ENCODE measurements at regions not wholly inside any gene's neighbourhood (a gene's known extent, or its start where the extent isn't known, plus 50 kb on each side); places are given as distances from the start of the nearest gene placed in this dataset.

GRCh38 chr18:33983126-33983525, 241.6 kb downstream of the NOL4 start:
- Histone ChIP-seq H3K4me3 (ENCODE audit: control insufficient read depth in 1 of 7, extremely low read depth in 1 of 7, insufficient read depth in 4 of 7, low read depth in 2 of 7, low read length in 6 of 7) (no peak overlapping the region), H3K36me3 (ENCODE audit: control insufficient read depth in 4 of 4, insufficient read depth in 4 of 4, low read length in 3 of 4) (no peaks in the 10 kb centered on the region), H3K27ac (ENCODE audit: insufficient read depth in 1 of 2, low read depth in 1 of 2, low read length in 2 of 2, poor library complexity in 1 of 2, severe bottlenecking in 2 of 2) (no peak overlapping the region), H3K4me1 (ENCODE audit: control extremely low read depth in 1 of 4, control insufficient read depth in 4 of 4, insufficient read depth in 4 of 4, low read length in 3 of 4) (no peaks in the 10 kb centered on the region), H3K27me3 (replicated peaks in 2 of 5; ENCODE audit: control insufficient read depth in 4 of 5, insufficient read depth in 5 of 5, low read length in 4 of 5) (no peaks in the 10 kb centered on the region), H3K9me3 (ENCODE audit: control extremely low read depth in 1 of 5, control insufficient read depth in 4 of 5, insufficient read depth in 2 of 5, low read depth in 1 of 5, low read length in 4 of 5) (no peaks in the 10 kb centered on the region)
- 100% methylated on average over 1 of the region's 2 CpGs for WGBS (ENCODE audit: insufficient coverage)
- no peak for DNase-seq
- ChIA-PET POLR2A (no interaction called here), CTCF (no interaction called here)

GRCh38 chr18:33960417-33960816, 264.3 kb downstream of the NOL4 start:
- CTCF ChIA-PET = no interaction called here
- no peaks in the 10 kb centered on the region for H3K27me3 ChIP-seq (replicated peaks in 2 of 5; ENCODE audit: control insufficient read depth in 4 of 5, insufficient read depth in 5 of 5, low read length in 4 of 5)
- POLR2A ChIA-PET = no interaction called here
- H3K27ac ChIP-seq (ENCODE audit: insufficient read depth in 1 of 2, low read depth in 1 of 2, low read length in 2 of 2, poor library complexity in 1 of 2, severe bottlenecking in 2 of 2) = no peak overlapping the region
- H3K36me3 ChIP-seq (ENCODE audit: control insufficient read depth in 4 of 4, insufficient read depth in 4 of 4, low read length in 3 of 4) = no peaks in the 10 kb centered on the region
- no peaks in the 10 kb centered on the region for H3K9me3 ChIP-seq (ENCODE audit: control extremely low read depth in 1 of 5, control insufficient read depth in 4 of 5, insufficient read depth in 2 of 5, low read depth in 1 of 5, low read length in 4 of 5)
- H3K4me3 ChIP-seq (ENCODE audit: control insufficient read depth in 1 of 7, extremely low read depth in 1 of 7, insufficient read depth in 4 of 7, low read depth in 2 of 7, low read length in 6 of 7) = no peak overlapping the region
- no peak for DNase-seq
- no peaks in the 10 kb centered on the region for H3K4me1 ChIP-seq (ENCODE audit: control extremely low read depth in 1 of 4, control insufficient read depth in 4 of 4, insufficient read depth in 4 of 4, low read length in 3 of 4)

- Histone ChIP-seq H3K4me3 (ENCODE audit: control insufficient read depth in 1 of 7, extremely low read depth in 1 of 7, insufficient read depth in 4 of 7, low read depth in 2 of 7, low read length in 6 of 7) (no peak overlapping the region), H3K27me3 (replicated peaks in 2 of 5; ENCODE audit: control insufficient read depth in 4 of 5, insufficient read depth in 5 of 5, low read length in 4 of 5) (no peaks in the 10 kb centered on the region), H3K36me3 (ENCODE audit: control insufficient read depth in 4 of 4, insufficient read depth in 4 of 4, low read length in 3 of 4) (no peaks in the 10 kb centered on the region), H3K4me1 (ENCODE audit: control extremely low read depth in 1 of 4, control insufficient read depth in 4 of 4, insufficient read depth in 4 of 4, low read length in 3 of 4) (no peaks in the 10 kb centered on the region), H3K27ac (ENCODE audit: insufficient read depth in 1 of 2, low read depth in 1 of 2, low read length in 2 of 2, poor library complexity in 1 of 2, severe bottlenecking in 2 of 2) (no peak overlapping the region), H3K9me3 (ENCODE audit: control extremely low read depth in 1 of 5, control insufficient read depth in 4 of 5, insufficient read depth in 2 of 5, low read depth in 1 of 5, low read length in 4 of 5) (no peaks in the 10 kb centered on the region)
- POLR2A ChIA-PET = no interaction called here
- no peak for DNase-seq
- WGBS (ENCODE audit: insufficient coverage) = no CpG with 5 or more reads among the region's 2 CpGs
- CTCF ChIA-PET = no interaction called here
These were observed 265.1 kb downstream of the NOL4 start for GRCh38 chr18:33959609-33960008.

GRCh38 chr18:33957707-33958106, 267.0 kb downstream of the NOL4 start:
- Histone ChIP-seq H3K4me1 (ENCODE audit: control extremely low read depth in 1 of 4, control insufficient read depth in 4 of 4, insufficient read depth in 4 of 4, low read length in 3 of 4) (no peaks in the 10 kb centered on the region), H3K4me3 (ENCODE audit: control insufficient read depth in 1 of 7, extremely low read depth in 1 of 7, insufficient read depth in 4 of 7, low read depth in 2 of 7, low read length in 6 of 7) (no peak overlapping the region), H3K27me3 (replicated peaks in 2 of 5; ENCODE audit: control insufficient read depth in 4 of 5, insufficient read depth in 5 of 5, low read length in 4 of 5) (no peaks in the 10 kb centered on the region), H3K9me3 (ENCODE audit: control extremely low read depth in 1 of 5, control insufficient read depth in 4 of 5, insufficient read depth in 2 of 5, low read depth in 1 of 5, low read length in 4 of 5) (no peaks in the 10 kb centered on the region), H3K36me3 (ENCODE audit: control insufficient read depth in 4 of 4, insufficient read depth in 4 of 4, low read length in 3 of 4) (no peaks in the 10 kb centered on the region), H3K27ac (ENCODE audit: insufficient read depth in 1 of 2, low read depth in 1 of 2, low read length in 2 of 2, poor library complexity in 1 of 2, severe bottlenecking in 2 of 2) (no peak overlapping the region)
- 96% methylated on average over 3 of the region's 5 CpGs for WGBS (ENCODE audit: insufficient coverage)
- ChIA-PET POLR2A (no interaction called here), CTCF (interaction anchor here (0.8 kb wide), 1 partner anchor 12 kb away, joined by 3 read pairs; no protein-coding TSS in a partner anchor)
- DNase-seq = no peak

DNA sequence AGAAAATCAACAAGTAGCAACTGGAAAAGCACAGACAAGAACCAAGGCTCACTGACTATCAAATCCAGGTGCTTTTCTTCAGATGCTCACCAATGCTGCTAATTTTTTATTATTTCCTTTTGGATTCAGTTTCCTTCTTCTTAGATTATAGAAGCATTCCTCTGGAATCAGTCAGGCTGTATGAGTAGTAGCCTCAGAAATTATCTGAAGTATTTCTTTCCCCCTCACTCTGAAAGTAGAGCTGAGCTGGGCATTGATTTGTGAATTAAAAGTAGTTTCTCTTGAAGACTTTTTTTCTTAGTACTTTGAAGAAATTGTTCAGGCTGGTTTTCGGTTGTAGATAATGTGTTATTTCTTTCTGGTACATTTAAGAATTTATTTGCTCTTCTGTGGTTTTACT, 273.7 kb downstream of the NOL4 start:
- Histone ChIP-seq H3K9me3 (ENCODE audit: control extremely low read depth in 1 of 5, control insufficient read depth in 4 of 5, insufficient read depth in 2 of 5, low read depth in 1 of 5, low read length in 4 of 5) (no peaks in the 10 kb centered on the region), H3K27me3 (replicated peaks in 2 of 5; ENCODE audit: control insufficient read depth in 4 of 5, insufficient read depth in 5 of 5, low read length in 4 of 5) (no peaks in the 10 kb centered on the region), H3K4me1 (ENCODE audit: control extremely low read depth in 1 of 4, control insufficient read depth in 4 of 4, insufficient read depth in 4 of 4, low read length in 3 of 4) (no peaks in the 10 kb centered on the region), H3K4me3 (ENCODE audit: control insufficient read depth in 1 of 7, extremely low read depth in 1 of 7, insufficient read depth in 4 of 7, low read depth in 2 of 7, low read length in 6 of 7) (no peak overlapping the region), H3K27ac (ENCODE audit: insufficient read depth in 1 of 2, low read depth in 1 of 2, low read length in 2 of 2, poor library complexity in 1 of 2, severe bottlenecking in 2 of 2) (no peak overlapping the region), H3K36me3 (ENCODE audit: control insufficient read depth in 4 of 4, insufficient read depth in 4 of 4, low read length in 3 of 4) (no peaks in the 10 kb centered on the region)
- ChIA-PET POLR2A (no interaction called here), CTCF (no interaction called here)
- no peak for DNase-seq
- no CpG with 5 or more reads among the region's 1 CpG for WGBS (ENCODE audit: insufficient coverage)

- no CpG with 5 or more reads among the region's 1 CpG for WGBS (ENCODE audit: insufficient coverage)
- Histone ChIP-seq H3K27ac (ENCODE audit: insufficient read depth in 1 of 2, low read depth in 1 of 2, low read length in 2 of 2, poor library complexity in 1 of 2, severe bottlenecking in 2 of 2) (no peak overlapping the region), H3K4me3 (ENCODE audit: control insufficient read depth in 1 of 7, extremely low read depth in 1 of 7, insufficient read depth in 4 of 7, low read depth in 2 of 7, low read length in 6 of 7) (no peak overlapping the region), H3K4me1 (ENCODE audit: control extremely low read depth in 1 of 4, control insufficient read depth in 4 of 4, insufficient read depth in 4 of 4, low read length in 3 of 4) (no peaks in the 10 kb centered on the region), H3K36me3 (ENCODE audit: control insufficient read depth in 4 of 4, insufficient read depth in 4 of 4, low read length in 3 of 4) (no peaks in the 10 kb centered on the region), H3K27me3 (replicated peaks in 2 of 5; ENCODE audit: control insufficient read depth in 4 of 5, insufficient read depth in 5 of 5, low read length in 4 of 5) (no peaks in the 10 kb centered on the region), H3K9me3 (ENCODE audit: control extremely low read depth in 1 of 5, control insufficient read depth in 4 of 5, insufficient read depth in 2 of 5, low read depth in 1 of 5, low read length in 4 of 5) (no peaks in the 10 kb centered on the region)
- DNase-seq = no peak
- CTCF ChIA-PET = interaction anchor here (0.9 kb wide), 1 partner anchor 12 kb away, joined by 3 read pairs; no protein-coding TSS in a partner anchor
- POLR2A ChIA-PET = no interaction called here
These were observed 278.4 kb downstream of the NOL4 start for GRCh38 chr18:33946336-33946735.

DNA sequence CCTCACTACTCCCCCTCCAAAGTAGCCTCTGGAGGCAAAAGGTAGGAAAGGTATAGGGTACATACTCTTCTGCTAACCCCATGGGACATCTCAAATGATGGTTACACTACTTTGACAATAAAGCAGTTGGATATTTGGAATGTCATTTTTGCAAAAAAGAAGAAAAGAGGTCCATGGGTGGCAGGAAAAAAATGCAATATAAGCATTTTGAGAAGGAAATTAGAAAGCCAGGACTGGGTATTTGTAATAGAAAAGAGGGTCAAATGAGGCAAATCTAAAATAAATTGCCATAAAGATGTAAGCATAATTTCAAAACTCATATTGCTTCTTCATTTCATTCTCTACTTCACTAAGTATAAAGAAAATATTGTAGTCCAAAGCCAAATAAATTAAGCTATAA, 280.2 kb downstream of the NOL4 start:
- Histone ChIP-seq H3K9me3 (ENCODE audit: control extremely low read depth in 1 of 5, control insufficient read depth in 4 of 5, insufficient read depth in 2 of 5, low read depth in 1 of 5, low read length in 4 of 5) (no peaks in the 10 kb centered on the region), H3K27me3 (replicated peaks in 2 of 5; ENCODE audit: control insufficient read depth in 4 of 5, insufficient read depth in 5 of 5, low read length in 4 of 5) (no peaks in the 10 kb centered on the region), H3K4me3 (ENCODE audit: control insufficient read depth in 1 of 7, extremely low read depth in 1 of 7, insufficient read depth in 4 of 7, low read depth in 2 of 7, low read length in 6 of 7) (no peak overlapping the region), H3K4me1 (ENCODE audit: control extremely low read depth in 1 of 4, control insufficient read depth in 4 of 4, insufficient read depth in 4 of 4, low read length in 3 of 4) (no peaks in the 10 kb centered on the region), H3K27ac (ENCODE audit: insufficient read depth in 1 of 2, low read depth in 1 of 2, low read length in 2 of 2, poor library complexity in 1 of 2, severe bottlenecking in 2 of 2) (no peak overlapping the region), H3K36me3 (ENCODE audit: control insufficient read depth in 4 of 4, insufficient read depth in 4 of 4, low read length in 3 of 4) (no peaks in the 10 kb centered on the region)
- POLR2A ChIA-PET = no interaction called here
- CTCF ChIA-PET = no interaction called here
- DNase-seq = no peak
